ENCODE measurements at regions not wholly inside any gene's neighbourhood (a gene's known extent, or its start where the extent isn't known, plus 50 kb on each side); places are given as distances from the start of the nearest gene placed in this dataset.

DNA sequence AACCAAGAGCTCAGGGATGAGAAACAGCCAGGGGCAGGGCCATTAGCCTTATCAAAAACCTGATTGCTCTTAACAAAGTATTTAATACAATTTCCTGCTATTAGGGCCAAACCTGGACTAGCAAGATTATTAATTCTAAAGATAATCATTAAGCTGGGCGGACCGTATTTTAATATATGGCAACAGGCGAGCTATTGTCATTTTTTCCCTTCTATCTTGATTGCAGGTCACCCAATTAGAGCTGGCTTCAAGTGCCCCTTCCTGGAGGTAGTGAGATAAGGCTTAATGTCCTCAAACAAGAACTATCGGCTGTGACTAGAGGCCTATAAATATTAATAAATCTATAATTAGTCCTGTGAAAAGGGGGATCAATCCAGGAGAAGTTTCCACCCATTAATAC, 66.0 kb upstream of the BLCAP start:
- TF ChIP-seq CTCF (IDR thresholded peaks at IDR 0.05) (no peak), POLR2A (IDR thresholded peaks at IDR 0.05) (no peak)

Data from esophagus squamous epithelium (tissue), 4 donors.